PC-3 (cell line): ENCODE measurements at regions not wholly inside any gene's neighbourhood (a gene's known extent, or its start where the extent isn't known, plus 50 kb on each side); places are given as distances from the start of the nearest gene placed in this dataset.

Experiments
- ATAC-seq: fragments of 200-7000 bp; cut with Tn5 transposase; 2 replicates; pipeline ENCODE4 v1.9.1; 2020; ENCODE audit warnings: mild to moderate bottlenecking, moderate library complexity
- BruUV-seq: library from RNA; stranded (reverse); fragments of 400-500 nt; replicated peaks from 2 replicates; lab custom pipeline; 2021; lab: Mats Ljungman, UMichigan
- CTCF ChIA-PET: fragments of 300-600 bp; sonication (Branson Sonifier 250); formaldehyde crosslinking; loops from one replicate; lab custom pipeline; 2022; ENCODE audit warnings: antibody characterized with exemption; lab: Charles Lee
- POLR2A ChIA-PET: fragments of 300-600 bp; sonication (Branson Sonifier 250); formaldehyde crosslinking; loops from one replicate; lab custom pipeline; 2022; ENCODE audit warnings: antibody characterized with exemption; ENCODE audit not compliant: unreplicated experiment; lab: Charles Lee
- DNase-seq: peaks from one replicate; pipeline ENCODE4 v3.0.0-alpha.2; 2015
- H2AFZ ChIP-seq: fragments of 300-600 bp; sonication (generic); 2 replicates; pipeline ENCODE4 v1.6.0; 2016; ENCODE audit warnings: antibody characterized with exemption, low read length
- H3F3A ChIP-seq: fragments of 300-600 bp; sonication (generic); one replicate; pipeline ENCODE4 v1.6.0; 2017; ENCODE audit warnings: antibody characterized with exemption, low read length, control low read depth, mild to moderate bottlenecking; ENCODE audit not compliant: unreplicated experiment
- H3K27ac ChIP-seq: fragments of 300-600 bp; sonication (generic); 2 replicates; pipeline ENCODE4 v1.5.1; 2016; ENCODE audit warnings: mild to moderate bottlenecking, low read length
- H3K27me3 ChIP-seq: fragments of 300-600 bp; sonication (generic); 2 replicates; pipeline ENCODE4 v1.6.1; 2016; ENCODE audit warnings: low read length, mixed read lengths
- H3K36me3 ChIP-seq: fragments of 300-600 bp; sonication (generic); 2 replicates; pipeline ENCODE4 v1.6.1; 2016; ENCODE audit warnings: low read depth, mixed run types, low read length, mixed read lengths
- H3K4me1 ChIP-seq: fragments of 300-600 bp; sonication (generic); 2 replicates; pipeline ENCODE4 v1.5.1; 2016; ENCODE audit warnings: low read length; ENCODE audit not compliant: insufficient read depth
- H3K4me2 ChIP-seq: fragments of 300-600 bp; sonication (generic); 2 replicates; pipeline ENCODE4 v1.6.0; 2016; ENCODE audit warnings: low read length
- H3K4me3 ChIP-seq: fragments of 300-600 bp; sonication (generic); 2 replicates; pipeline ENCODE4 v1.5.1; 2016; ENCODE audit warnings: mild to moderate bottlenecking, low read length, mixed read lengths
- H3K79me2 ChIP-seq: fragments of 300-600 bp; sonication (generic); 2 replicates; pipeline ENCODE4 v1.6.1; 2017; ENCODE audit warnings: low read length, mixed read lengths
- H3K9ac ChIP-seq: fragments of 300-600 bp; sonication (generic); 2 replicates; pipeline ENCODE4 v1.6.0; 2016; ENCODE audit warnings: mild to moderate bottlenecking, low read length
- H3K9me2 ChIP-seq: fragments of 300-600 bp; sonication (generic); replicated peaks from 2 replicates; pipeline ENCODE4 v1.6.1; 2016; ENCODE audit warnings: mixed run types, low read length, mixed read lengths
- H3K9me3 ChIP-seq: fragments of 300-600 bp; sonication (generic); 2 replicates; pipeline ENCODE4 v1.6.1; 2016; ENCODE audit warnings: low read length, mixed read lengths
- H4K20me1 ChIP-seq: fragments of 300-600 bp; sonication (generic); 2 replicates; pipeline ENCODE4 v1.6.1; 2016; ENCODE audit warnings: low read length, mixed read lengths
- EZH2 ChIP-seq: fragments of 300-600 bp; sonication (generic); IDR thresholded peaks from one replicate; pipeline ENCODE4 v1.6.1; 2017; ENCODE audit warnings: antibody characterized with exemption, mild to moderate bottlenecking, low read length; ENCODE audit not compliant: unreplicated experiment
- EZH2phosphoT487 ChIP-seq: fragments of 300-600 bp; sonication (generic); IDR thresholded peaks from 2 replicates; pipeline ENCODE4 v1.6.1; 2018; ENCODE audit warnings: mild to moderate bottlenecking, antibody characterized with exemption, low read length, borderline replicate concordance
- intact Hi-C: fragments of 100-400 bp; cut with micrococcal nuclease; formaldehyde crosslinking; loops from 2 replicates; pipeline ENCODE4 v1.9.0; 2023
- TF ChIP-seq, protein P1 (sequence below): fragments of 300-600 bp; sonication (generic); conservative IDR thresholded peaks from 2 replicates; pipeline ENCODE4 v1.5.1; 2017; ENCODE audit warnings: antibody characterized with exemption, low read depth, mild to moderate bottlenecking, low read length

- Histone ChIP-seq H3K27ac (no peak overlapping the region), H3K9me2 (no peaks in the 10 kb centered on the region), H3K9ac (no peak overlapping the region), H2AFZ (no peak overlapping the region), H3K79me2 (no peaks in the 10 kb centered on the region), H3K4me1 (no peaks in the 10 kb centered on the region), H4K20me1 (no peaks in the 10 kb centered on the region), H3K4me3 (no peak overlapping the region), H3K27me3 (no peaks in the 10 kb centered on the region), H3K4me2 (no peak overlapping the region), H3K36me3 (no peaks in the 10 kb centered on the region), H3F3A (no peaks in the 10 kb centered on the region), H3K9me3 (no peaks in the 10 kb centered on the region)
- BruUV-seq, result no TSS peak
- intact Hi-C loops, result no loop called here
- ChIA-PET CTCF (no interaction called here), POLR2A (no interaction called here)
- DNase-seq (no peak), ATAC-seq (no peak)
- no peak for TF ChIP-seq EZH2
- no peak for TF ChIP-seq EZH2phosphoT487
- TF ChIP-seq, protein P1, sequence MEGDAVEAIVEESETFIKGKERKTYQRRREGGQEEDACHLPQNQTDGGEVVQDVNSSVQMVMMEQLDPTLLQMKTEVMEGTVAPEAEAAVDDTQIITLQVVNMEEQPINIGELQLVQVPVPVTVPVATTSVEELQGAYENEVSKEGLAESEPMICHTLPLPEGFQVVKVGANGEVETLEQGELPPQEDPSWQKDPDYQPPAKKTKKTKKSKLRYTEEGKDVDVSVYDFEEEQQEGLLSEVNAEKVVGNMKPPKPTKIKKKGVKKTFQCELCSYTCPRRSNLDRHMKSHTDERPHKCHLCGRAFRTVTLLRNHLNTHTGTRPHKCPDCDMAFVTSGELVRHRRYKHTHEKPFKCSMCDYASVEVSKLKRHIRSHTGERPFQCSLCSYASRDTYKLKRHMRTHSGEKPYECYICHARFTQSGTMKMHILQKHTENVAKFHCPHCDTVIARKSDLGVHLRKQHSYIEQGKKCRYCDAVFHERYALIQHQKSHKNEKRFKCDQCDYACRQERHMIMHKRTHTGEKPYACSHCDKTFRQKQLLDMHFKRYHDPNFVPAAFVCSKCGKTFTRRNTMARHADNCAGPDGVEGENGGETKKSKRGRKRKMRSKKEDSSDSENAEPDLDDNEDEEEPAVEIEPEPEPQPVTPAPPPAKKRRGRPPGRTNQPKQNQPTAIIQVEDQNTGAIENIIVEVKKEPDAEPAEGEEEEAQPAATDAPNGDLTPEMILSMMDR, result no peak
Measured at GRCh38 chr4:175051974-175052373, 133.8 kb downstream of the ADAM29 start.

DNA sequence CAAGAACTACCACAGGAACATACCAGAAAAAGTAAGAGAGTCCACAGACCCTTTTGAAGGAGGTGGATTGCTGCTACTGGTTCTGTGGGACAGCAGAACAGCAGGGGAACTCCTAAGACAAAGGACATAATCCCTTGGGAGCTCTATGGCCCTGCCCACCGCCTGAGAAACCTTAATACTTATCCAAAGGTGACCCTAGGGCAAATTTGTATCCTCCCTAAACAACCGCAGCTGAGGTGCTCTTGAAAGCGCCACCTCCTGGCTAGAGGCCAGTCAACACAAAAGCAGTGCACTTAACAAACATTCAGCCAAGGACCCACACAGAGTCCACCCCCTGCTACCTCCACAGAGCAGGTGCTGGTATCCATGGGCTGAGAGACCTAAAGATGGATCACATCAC, 136.8 kb downstream of the ADAM29 start:
- no peak for ATAC-seq
- TF ChIP-seq EZH2, result no peak
- TF ChIP-seq, protein P1, result 0 out of 2 replicates have a peak, but pooled peaks have one; percentile 15
- no peak for TF ChIP-seq EZH2phosphoT487
- DNase-seq, result no peak
- no peak overlapping the region for H3K4me2 ChIP-seq
- no peak overlapping the region for H3K27ac ChIP-seq
- H3K9ac ChIP-seq, result no peak overlapping the region
- ChIA-PET CTCF (no interaction called here), POLR2A (no interaction called here)
- H3K4me1 ChIP-seq, result no peaks in the 10 kb centered on the region
- intact Hi-C loops, result no loop called here
- H3K79me2 ChIP-seq, result no peaks in the 10 kb centered on the region
- H3K9me3 ChIP-seq, result no peaks in the 10 kb centered on the region
- H2AFZ ChIP-seq, result no peak overlapping the region
- BruUV-seq, result no TSS peak
- no peak overlapping the region for H3K4me3 ChIP-seq
- H3K36me3 ChIP-seq, result no peaks in the 10 kb centered on the region
- no peaks in the 10 kb centered on the region for H3F3A ChIP-seq
- no peaks in the 10 kb centered on the region for H3K9me2 ChIP-seq
- H4K20me1 ChIP-seq, result no peaks in the 10 kb centered on the region
- H3K27me3 ChIP-seq, result no peaks in the 10 kb centered on the region

GRCh38 chr4:175062183-175062592, 144.0 kb downstream of the ADAM29 start:
- Histone ChIP-seq H3K4me1 (no peaks in the 10 kb centered on the region), H3K9me3 (no peaks in the 10 kb centered on the region), H3K27me3 (no peaks in the 10 kb centered on the region), H3K9me2 (no peaks in the 10 kb centered on the region), H3F3A (no peaks in the 10 kb centered on the region), H3K36me3 (no peaks in the 10 kb centered on the region), H3K27ac (no peak overlapping the region), H3K4me2 (no peak overlapping the region), H4K20me1 (no peaks in the 10 kb centered on the region), H3K4me3 (no peak overlapping the region), H2AFZ (no peak overlapping the region), H3K9ac (no peak overlapping the region), H3K79me2 (no peaks in the 10 kb centered on the region)
- CTCF ChIA-PET, result no interaction called here
- intact Hi-C loops, result no loop called here
- POLR2A ChIA-PET, result no interaction called here
- ATAC-seq (no peak; the same call in 1 of the 2 replicates), DNase-seq (no peak)
- BruUV-seq, result no TSS peak
- TF ChIP-seq EZH2phosphoT487 (no peak), EZH2 (no peak)
- TF ChIP-seq, protein P1, result no peak
